ENCODE measurements at regions not wholly inside any gene's neighbourhood (a gene's known extent, or its start where the extent isn't known, plus 50 kb on each side); places are given as distances from the start of the nearest gene placed in this dataset.

DNA sequence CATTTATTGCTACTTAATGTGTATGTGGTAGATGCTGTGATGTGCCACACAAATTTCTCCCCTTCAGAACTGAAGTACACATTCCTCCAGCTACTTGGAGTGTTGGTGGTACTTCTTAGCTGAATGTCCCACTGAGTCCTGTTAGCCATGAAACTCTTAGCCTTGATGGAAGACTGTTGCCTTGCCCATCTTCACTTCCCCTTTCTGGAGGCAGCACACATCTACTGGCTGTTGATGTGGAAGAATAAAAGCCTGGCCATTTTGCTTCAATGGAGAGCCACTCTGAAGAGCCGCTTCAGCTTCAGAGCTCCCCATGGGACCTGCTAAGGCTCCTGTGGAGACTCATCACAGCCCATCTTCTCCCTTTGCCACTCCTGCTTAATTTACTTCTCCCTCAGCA, 157.7 kb upstream of the PITX2 start:
- Mint-ChIP-seq H3K27ac (ENCODE audit: unreplicated experiment) (no peak overlapping the region), H3K4me3 (ENCODE audit: unreplicated experiment) (no peak overlapping the region), H3K4me1 (ENCODE audit: unreplicated experiment) (peaks cover 8% of the 10 kb centered on the region), H3K27me3 (ENCODE audit: unreplicated experiment) (no peaks in the 10 kb centered on the region), H3K9me3 (ENCODE audit: unreplicated experiment) (no peaks in the 10 kb centered on the region), H3K36me3 (ENCODE audit: low read depth, unreplicated experiment) (no peaks in the 10 kb centered on the region)
- DNase-seq (ENCODE audit: low spot score): no peak
- TF ChIP-seq, protein P1, sequence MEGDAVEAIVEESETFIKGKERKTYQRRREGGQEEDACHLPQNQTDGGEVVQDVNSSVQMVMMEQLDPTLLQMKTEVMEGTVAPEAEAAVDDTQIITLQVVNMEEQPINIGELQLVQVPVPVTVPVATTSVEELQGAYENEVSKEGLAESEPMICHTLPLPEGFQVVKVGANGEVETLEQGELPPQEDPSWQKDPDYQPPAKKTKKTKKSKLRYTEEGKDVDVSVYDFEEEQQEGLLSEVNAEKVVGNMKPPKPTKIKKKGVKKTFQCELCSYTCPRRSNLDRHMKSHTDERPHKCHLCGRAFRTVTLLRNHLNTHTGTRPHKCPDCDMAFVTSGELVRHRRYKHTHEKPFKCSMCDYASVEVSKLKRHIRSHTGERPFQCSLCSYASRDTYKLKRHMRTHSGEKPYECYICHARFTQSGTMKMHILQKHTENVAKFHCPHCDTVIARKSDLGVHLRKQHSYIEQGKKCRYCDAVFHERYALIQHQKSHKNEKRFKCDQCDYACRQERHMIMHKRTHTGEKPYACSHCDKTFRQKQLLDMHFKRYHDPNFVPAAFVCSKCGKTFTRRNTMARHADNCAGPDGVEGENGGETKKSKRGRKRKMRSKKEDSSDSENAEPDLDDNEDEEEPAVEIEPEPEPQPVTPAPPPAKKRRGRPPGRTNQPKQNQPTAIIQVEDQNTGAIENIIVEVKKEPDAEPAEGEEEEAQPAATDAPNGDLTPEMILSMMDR (IDR thresholded peaks at IDR 0.05; ENCODE audit: unreplicated experiment): no peak

DNA sequence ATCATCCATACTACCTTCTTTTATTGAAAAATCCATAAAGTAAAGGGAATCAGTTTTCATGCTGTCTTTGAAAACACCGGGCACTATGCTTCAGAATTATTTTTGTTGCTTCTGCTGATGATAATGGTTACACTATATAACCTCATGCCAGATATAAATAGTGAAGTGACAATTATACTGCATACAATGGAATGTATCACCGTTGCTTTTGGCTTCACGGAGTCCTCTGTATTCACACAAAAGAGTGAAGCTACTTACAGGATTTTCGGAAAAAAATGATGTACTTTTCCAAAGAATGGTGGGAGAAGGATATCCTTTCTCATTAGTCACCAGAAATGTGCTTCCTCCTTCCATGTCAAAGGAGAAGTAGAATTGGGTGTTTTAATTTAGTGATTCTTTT, 159.1 kb upstream of the PITX2 start:
- Mint-ChIP-seq H3K27me3 (ENCODE audit: unreplicated experiment) (no peaks in the 10 kb centered on the region), H3K9me3 (ENCODE audit: unreplicated experiment) (no peaks in the 10 kb centered on the region), H3K4me1 (ENCODE audit: unreplicated experiment) (peaks cover 8% of the 10 kb centered on the region), H3K27ac (ENCODE audit: unreplicated experiment) (peak overlapping the region; percentile 64), H3K36me3 (ENCODE audit: low read depth, unreplicated experiment) (no peaks in the 10 kb centered on the region), H3K4me3 (ENCODE audit: unreplicated experiment) (no peak overlapping the region)
- TF ChIP-seq, protein P1 (IDR thresholded peaks at IDR 0.05; ENCODE audit: unreplicated experiment): no peak
- DNase-seq (ENCODE audit: low spot score): no peak

DNA sequence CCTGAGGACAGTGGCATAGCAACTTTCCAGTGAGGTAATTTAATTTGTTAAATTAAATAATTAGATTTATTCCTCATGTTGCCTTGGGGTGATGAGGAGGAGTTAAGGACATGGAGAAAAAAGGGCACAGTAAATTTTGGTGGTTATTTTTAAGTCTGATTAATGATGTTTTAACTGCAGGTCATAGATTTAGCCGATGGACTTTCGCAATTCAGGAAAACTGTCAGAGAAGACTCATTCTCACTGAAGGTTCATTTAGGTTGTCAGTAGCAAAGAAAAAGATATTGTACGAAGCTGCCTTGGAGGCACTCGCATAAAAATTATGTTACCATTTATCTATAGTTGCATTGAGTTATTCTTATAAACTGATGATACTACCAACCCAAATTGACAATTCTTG, 164.2 kb upstream of the PITX2 start:
- Mint-ChIP-seq H3K27ac (ENCODE audit: unreplicated experiment) (no peak overlapping the region), H3K36me3 (ENCODE audit: low read depth, unreplicated experiment) (no peaks in the 10 kb centered on the region), H3K27me3 (ENCODE audit: unreplicated experiment) (no peaks in the 10 kb centered on the region), H3K4me1 (ENCODE audit: unreplicated experiment) (peaks cover under 1% of the 10 kb centered on the region), H3K4me3 (ENCODE audit: unreplicated experiment) (no peak overlapping the region), H3K9me3 (ENCODE audit: unreplicated experiment) (no peaks in the 10 kb centered on the region)
- TF ChIP-seq, protein P1 (IDR thresholded peaks at IDR 0.05; ENCODE audit: unreplicated experiment): no peak
- DNase-seq (ENCODE audit: low spot score): no peak

DNA sequence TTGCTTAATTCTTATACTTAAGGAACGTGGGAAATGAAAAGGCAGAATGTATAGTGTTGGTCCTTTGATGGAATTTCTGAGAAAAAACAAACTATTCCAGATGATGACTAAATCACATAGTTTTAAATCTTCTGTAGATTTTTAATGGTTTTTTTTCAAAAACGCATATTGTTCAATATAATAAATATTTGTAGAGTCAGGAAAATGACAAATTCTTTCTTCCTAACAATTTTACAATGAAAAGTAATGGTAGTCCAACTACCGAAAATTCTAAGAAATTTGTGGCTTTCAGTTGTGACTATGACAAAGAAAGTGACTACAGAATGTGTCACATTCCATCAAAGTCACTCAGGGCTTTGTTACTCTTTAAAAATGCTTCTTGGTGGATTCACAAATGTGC, 164.8 kb upstream of the PITX2 start:
- H3K27me3 Mint-ChIP-seq (ENCODE audit: unreplicated experiment): no peaks in the 10 kb centered on the region
- H3K36me3 Mint-ChIP-seq (ENCODE audit: low read depth, unreplicated experiment): no peaks in the 10 kb centered on the region
- H3K27ac Mint-ChIP-seq (ENCODE audit: unreplicated experiment): no peak overlapping the region
- H3K9me3 Mint-ChIP-seq (ENCODE audit: unreplicated experiment): no peaks in the 10 kb centered on the region
- H3K4me3 Mint-ChIP-seq (ENCODE audit: unreplicated experiment): no peak overlapping the region
- H3K4me1 Mint-ChIP-seq (ENCODE audit: unreplicated experiment): peaks cover 2% of the 10 kb centered on the region
- DNase-seq (ENCODE audit: low spot score): no peak
- TF ChIP-seq, protein P1 (IDR thresholded peaks at IDR 0.05; ENCODE audit: unreplicated experiment): no peak

DNA sequence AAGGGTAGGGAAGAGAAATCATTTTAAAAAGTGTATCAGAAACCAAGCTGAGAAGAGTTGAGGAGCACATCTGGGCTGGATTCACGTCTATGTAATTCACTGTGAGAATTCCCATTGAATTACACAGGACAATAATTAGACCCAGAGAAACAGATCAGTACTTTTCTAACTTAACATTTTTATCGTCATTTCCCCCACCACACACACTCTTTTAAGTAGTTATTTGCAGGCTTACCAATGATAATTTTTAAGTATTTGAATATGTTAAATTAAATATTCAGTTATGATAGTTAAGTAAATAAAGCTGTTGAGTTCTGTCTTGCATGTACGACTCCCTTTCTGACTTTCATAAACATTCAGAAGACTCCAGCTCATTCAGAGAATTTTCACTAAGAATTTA, 165.4 kb upstream of the PITX2 start:
- H3K4me3 Mint-ChIP-seq (ENCODE audit: unreplicated experiment): no peak overlapping the region
- TF ChIP-seq, protein P1 (IDR thresholded peaks at IDR 0.05; ENCODE audit: unreplicated experiment): no peak

More for the DNA sequence above, 165.4 kb upstream of the PITX2 start:
- no peak for DNase-seq (ENCODE audit: low spot score)
- Mint-ChIP-seq H3K4me1 (ENCODE audit: unreplicated experiment) (peaks cover 2% of the 10 kb centered on the region), H3K27ac (ENCODE audit: unreplicated experiment) (no peak overlapping the region), H3K9me3 (ENCODE audit: unreplicated experiment) (no peaks in the 10 kb centered on the region), H3K36me3 (ENCODE audit: low read depth, unreplicated experiment) (no peaks in the 10 kb centered on the region), H3K27me3 (ENCODE audit: unreplicated experiment) (no peaks in the 10 kb centered on the region)
